Coronary artery (tissue), 2 donors: ENCODE measurements at regions not wholly inside any gene's neighbourhood (a gene's known extent, or its start where the extent isn't known, plus 50 kb on each side); places are given as distances from the start of the nearest gene placed in this dataset.

Source experiments
- DNase-seq: peaks from one replicate; pipeline ENCODE4 v3.0.0-alpha.2; 2017; ENCODE audit warnings: low spot score
- H3K27ac ChIP-seq, 2 donors: fragments of 200-600 bp; sonication (generic); one replicate each; pipeline ENCODE4 v1.5.1; 2016 to 2019
- H3K4me3 ChIP-seq: fragments of 200-600 bp; sonication (generic); 2 replicates; pipeline ENCODE4 v1.5.1; 2016; ENCODE audit warnings: mild to moderate bottlenecking, moderate library complexity
- TF ChIP-seq, protein P1 (sequence below): fragments of 200-600 bp; sonication (generic); IDR thresholded peaks from one replicate; pipeline ENCODE4 v1.5.1; 2019; ENCODE audit warnings: antibody characterized with exemption

GRCh38 chr20:11453430-11453829, 464.3 kb upstream of the BTBD3 start:
- H3K4me3 ChIP-seq: no peak overlapping the region
- TF ChIP-seq, protein P1, sequence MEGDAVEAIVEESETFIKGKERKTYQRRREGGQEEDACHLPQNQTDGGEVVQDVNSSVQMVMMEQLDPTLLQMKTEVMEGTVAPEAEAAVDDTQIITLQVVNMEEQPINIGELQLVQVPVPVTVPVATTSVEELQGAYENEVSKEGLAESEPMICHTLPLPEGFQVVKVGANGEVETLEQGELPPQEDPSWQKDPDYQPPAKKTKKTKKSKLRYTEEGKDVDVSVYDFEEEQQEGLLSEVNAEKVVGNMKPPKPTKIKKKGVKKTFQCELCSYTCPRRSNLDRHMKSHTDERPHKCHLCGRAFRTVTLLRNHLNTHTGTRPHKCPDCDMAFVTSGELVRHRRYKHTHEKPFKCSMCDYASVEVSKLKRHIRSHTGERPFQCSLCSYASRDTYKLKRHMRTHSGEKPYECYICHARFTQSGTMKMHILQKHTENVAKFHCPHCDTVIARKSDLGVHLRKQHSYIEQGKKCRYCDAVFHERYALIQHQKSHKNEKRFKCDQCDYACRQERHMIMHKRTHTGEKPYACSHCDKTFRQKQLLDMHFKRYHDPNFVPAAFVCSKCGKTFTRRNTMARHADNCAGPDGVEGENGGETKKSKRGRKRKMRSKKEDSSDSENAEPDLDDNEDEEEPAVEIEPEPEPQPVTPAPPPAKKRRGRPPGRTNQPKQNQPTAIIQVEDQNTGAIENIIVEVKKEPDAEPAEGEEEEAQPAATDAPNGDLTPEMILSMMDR: no peak
- no peak overlapping the region for H3K27ac ChIP-seq
- DNase-seq: no peak

- no peak overlapping the region for H3K4me3 ChIP-seq
- DNase-seq: no peak
- TF ChIP-seq, protein P1: no peak
- H3K27ac ChIP-seq: no peak overlapping the region
Observed at GRCh38 chr20:11454966-11455799, 462.5 kb upstream of the BTBD3 start.

DNA sequence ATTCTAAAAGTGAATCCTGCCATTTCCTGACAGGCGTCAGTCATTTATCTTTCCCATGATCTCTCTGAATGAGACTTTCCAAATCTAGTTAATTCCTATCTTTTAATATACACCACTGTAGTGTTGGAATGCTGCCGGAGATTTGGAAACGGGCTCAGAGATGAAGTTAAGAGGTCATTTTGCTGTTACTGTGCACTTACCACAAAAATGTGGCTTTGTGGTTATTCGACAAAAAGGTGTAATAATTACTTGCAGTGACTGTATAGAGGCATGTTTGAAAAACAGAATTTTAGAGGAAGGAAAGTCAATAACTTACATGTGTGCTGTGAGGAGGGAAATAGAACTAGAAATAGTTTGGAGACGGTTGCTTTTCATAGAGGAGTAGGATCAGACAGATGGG, 460.2 kb upstream of the BTBD3 start:
- TF ChIP-seq, protein P1: no peak
- H3K27ac ChIP-seq: no peak overlapping the region
- H3K4me3 ChIP-seq: no peak overlapping the region
- no peak for DNase-seq

- TF ChIP-seq, protein P1: no peak
- DNase-seq: no peak
- H3K27ac ChIP-seq: no peak overlapping the region
- no peak overlapping the region for H3K4me3 ChIP-seq
Observed at GRCh38 chr20:11459090-11459890, 458.4 kb upstream of the BTBD3 start.

DNA sequence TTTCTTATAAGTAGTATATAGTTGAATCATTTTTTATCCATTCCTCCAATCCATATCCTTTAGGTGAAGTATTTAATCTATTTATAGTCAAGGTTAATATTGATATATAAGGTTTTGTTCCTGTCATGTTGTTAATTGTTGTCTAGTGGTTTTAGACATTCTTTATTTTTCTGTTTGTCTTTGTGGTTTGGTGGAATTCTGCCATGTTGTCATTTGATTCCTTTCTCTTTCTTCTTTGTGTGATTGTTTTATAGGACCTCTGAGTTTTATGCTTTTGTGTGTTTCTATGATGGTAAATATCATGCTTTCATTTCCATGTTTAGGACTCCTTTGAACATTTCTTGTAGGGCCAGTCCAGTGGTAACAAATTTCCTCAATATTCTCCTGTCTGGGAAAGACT, 450.3 kb upstream of the BTBD3 start:
- Histone ChIP-seq H3K4me3 (no peak overlapping the region), H3K27ac (no peak overlapping the region)
- DNase-seq: no peak
- TF ChIP-seq, protein P1: no peak

DNA sequence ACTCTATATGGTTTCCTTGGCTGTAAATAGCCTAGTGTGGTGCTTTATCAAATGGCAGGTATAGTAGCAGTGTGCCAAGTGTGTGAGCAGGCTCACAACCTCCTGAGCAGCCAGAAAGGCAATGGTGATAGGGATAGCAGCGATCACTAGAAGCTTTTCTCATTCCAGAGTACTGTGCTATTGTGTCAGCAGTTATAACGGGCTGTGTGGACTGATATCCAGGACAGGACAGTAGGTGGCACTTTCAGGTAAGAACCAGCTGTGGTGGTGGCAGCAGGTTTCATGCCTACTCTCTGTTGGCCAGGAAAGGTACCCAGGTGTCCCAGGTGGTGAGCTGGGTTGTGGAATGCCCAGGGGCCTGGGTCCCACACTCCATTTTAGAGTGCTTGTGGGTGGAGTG, 448.8 kb upstream of the BTBD3 start:
- TF ChIP-seq, protein P1: no peak
- H3K4me3 ChIP-seq: no peak overlapping the region
- no peak for DNase-seq
- no peak overlapping the region for H3K27ac ChIP-seq
